ENCODE measurements at regions not wholly inside any gene's neighbourhood (a gene's known extent, or its start where the extent isn't known, plus 50 kb on each side); places are given as distances from the start of the nearest gene placed in this dataset.

- no peak for TF ChIP-seq POLR2A (IDR thresholded peaks at IDR 0.05; ENCODE audit: low read depth, low read length)
- TF ChIP-seq POLR2AphosphoS5 (IDR thresholded peaks at IDR 0.05; ENCODE audit: low read depth, low read length) = no peak
- no peak for TF ChIP-seq PAX5 (IDR thresholded peaks at IDR 0.05; ENCODE audit: insufficient read depth, low read length, severe bottlenecking)
- TF ChIP-seq POU2F2 (IDR thresholded peaks at IDR 0.05; ENCODE audit: low read depth, low read length) = no peak
- TF ChIP-seq SPI1 (IDR thresholded peaks at IDR 0.05; ENCODE audit: low read depth, low read length) = no peak
- no peak for TF ChIP-seq TAF1 (IDR thresholded peaks at IDR 0.05; ENCODE audit: low read depth, low read length)
- FAIRE-seq = no peak
Observed at GRCh38 chr2:126304154-126304553, 351.8 kb upstream of the GYPC start.

GRCh38 chr2:126306539-126306938 is 349.4 kb upstream of the GYPC start:
- TF ChIP-seq POLR2A (IDR thresholded peaks at IDR 0.05; ENCODE audit: low read depth, low read length) = no peak
- no peak for TF ChIP-seq SPI1 (IDR thresholded peaks at IDR 0.05; ENCODE audit: low read depth, low read length)
- TF ChIP-seq TAF1 (IDR thresholded peaks at IDR 0.05; ENCODE audit: low read depth, low read length) = no peak
- no peak for TF ChIP-seq POLR2AphosphoS5 (IDR thresholded peaks at IDR 0.05; ENCODE audit: low read depth, low read length)
- no peak for TF ChIP-seq PAX5 (IDR thresholded peaks at IDR 0.05; ENCODE audit: insufficient read depth, low read length, severe bottlenecking)
- no peak for TF ChIP-seq POU2F2 (IDR thresholded peaks at IDR 0.05; ENCODE audit: low read depth, low read length)
- no peak for FAIRE-seq
- DNase-seq (ENCODE audit: insufficient read length, low spot score) = no peak

More at GRCh38 chr2:126304154-126304553, 351.8 kb upstream of the GYPC start:
- no peak for DNase-seq (ENCODE audit: insufficient read length, low spot score)

GRCh38 chr2:126307740-126308139 is 348.2 kb upstream of the GYPC start:
- DNase-seq (ENCODE audit: insufficient read length, low spot score) (no peak), FAIRE-seq (no peak)
- TF ChIP-seq POLR2A (IDR thresholded peaks at IDR 0.05; ENCODE audit: low read depth, low read length) (no peak), POU2F2 (IDR thresholded peaks at IDR 0.05; ENCODE audit: low read depth, low read length) (no peak), TAF1 (IDR thresholded peaks at IDR 0.05; ENCODE audit: low read depth, low read length) (no peak), PAX5 (IDR thresholded peaks at IDR 0.05; ENCODE audit: insufficient read depth, low read length, severe bottlenecking) (no peak), SPI1 (IDR thresholded peaks at IDR 0.05; ENCODE audit: low read depth, low read length) (no peak), POLR2AphosphoS5 (IDR thresholded peaks at IDR 0.05; ENCODE audit: low read depth, low read length) (no peak)

GRCh38 chr2:126309185-126309584 is 346.8 kb upstream of the GYPC start:
- FAIRE-seq (no peak), DNase-seq (ENCODE audit: insufficient read length, low spot score) (no peak)
- TF ChIP-seq SPI1 (IDR thresholded peaks at IDR 0.05; ENCODE audit: low read depth, low read length) (no peak), PAX5 (IDR thresholded peaks at IDR 0.05; ENCODE audit: insufficient read depth, low read length, severe bottlenecking) (no peak), POU2F2 (IDR thresholded peaks at IDR 0.05; ENCODE audit: low read depth, low read length) (no peak), TAF1 (IDR thresholded peaks at IDR 0.05; ENCODE audit: low read depth, low read length) (no peak), POLR2AphosphoS5 (IDR thresholded peaks at IDR 0.05; ENCODE audit: low read depth, low read length) (no peak), POLR2A (IDR thresholded peaks at IDR 0.05; ENCODE audit: low read depth, low read length) (no peak)

- no peak for FAIRE-seq
- no peak for DNase-seq (ENCODE audit: insufficient read length, low spot score)
- no peak for TF ChIP-seq TAF1 (IDR thresholded peaks at IDR 0.05; ENCODE audit: low read depth, low read length)
- no peak for TF ChIP-seq SPI1 (IDR thresholded peaks at IDR 0.05; ENCODE audit: low read depth, low read length)
- TF ChIP-seq PAX5 (IDR thresholded peaks at IDR 0.05; ENCODE audit: insufficient read depth, low read length, severe bottlenecking) = no peak
- TF ChIP-seq POU2F2 (IDR thresholded peaks at IDR 0.05; ENCODE audit: low read depth, low read length) = no peak
- TF ChIP-seq POLR2AphosphoS5 (IDR thresholded peaks at IDR 0.05; ENCODE audit: low read depth, low read length) = no peak
- no peak for TF ChIP-seq POLR2A (IDR thresholded peaks at IDR 0.05; ENCODE audit: low read depth, low read length)
Observed at GRCh38 chr2:126312579-126312978, 343.4 kb upstream of the GYPC start.

- DNase-seq (ENCODE audit: insufficient read length, low spot score) (no peak), FAIRE-seq (no peak)
- TF ChIP-seq POLR2A (IDR thresholded peaks at IDR 0.05; ENCODE audit: low read depth, low read length) (no peak), PAX5 (IDR thresholded peaks at IDR 0.05; ENCODE audit: insufficient read depth, low read length, severe bottlenecking) (no peak), POLR2AphosphoS5 (IDR thresholded peaks at IDR 0.05; ENCODE audit: low read depth, low read length) (no peak), POU2F2 (IDR thresholded peaks at IDR 0.05; ENCODE audit: low read depth, low read length) (no peak), TAF1 (IDR thresholded peaks at IDR 0.05; ENCODE audit: low read depth, low read length) (no peak)
Observed at GRCh38 chr2:126315828-126316227, 340.1 kb upstream of the GYPC start.

- no peak for DNase-seq (ENCODE audit: insufficient read length, low spot score)
- TF ChIP-seq PAX5 (IDR thresholded peaks at IDR 0.05; ENCODE audit: insufficient read depth, low read length, severe bottlenecking) = no peak
- FAIRE-seq = no peak
Observed at GRCh38 chr2:126317790-126318431, 338.0 kb upstream of the GYPC start.

GRCh38 chr2:126322342-126322741 is 333.6 kb upstream of the GYPC start:
- FAIRE-seq (no peak), DNase-seq (ENCODE audit: insufficient read length, low spot score) (no peak)
- TF ChIP-seq POLR2AphosphoS5 (IDR thresholded peaks at IDR 0.05; ENCODE audit: low read depth, low read length) = no peak
- TF ChIP-seq TAF1 (IDR thresholded peaks at IDR 0.05; ENCODE audit: low read depth, low read length) = no peak
- no peak for TF ChIP-seq SPI1 (IDR thresholded peaks at IDR 0.05; ENCODE audit: low read depth, low read length)
- no peak for TF ChIP-seq PAX5 (IDR thresholded peaks at IDR 0.05; ENCODE audit: insufficient read depth, low read length, severe bottlenecking)
- no peak for TF ChIP-seq POLR2A (IDR thresholded peaks at IDR 0.05; ENCODE audit: low read depth, low read length)
- no peak for TF ChIP-seq POU2F2 (IDR thresholded peaks at IDR 0.05; ENCODE audit: low read depth, low read length)

- no peak for DNase-seq (ENCODE audit: insufficient read length, low spot score)
- FAIRE-seq = no peak
- TF ChIP-seq PAX5 (IDR thresholded peaks at IDR 0.05; ENCODE audit: insufficient read depth, low read length, severe bottlenecking) = no peak
- TF ChIP-seq POU2F2 (IDR thresholded peaks at IDR 0.05; ENCODE audit: low read depth, low read length) = no peak
- no peak for TF ChIP-seq POLR2A (IDR thresholded peaks at IDR 0.05; ENCODE audit: low read depth, low read length)
- no peak for TF ChIP-seq SPI1 (IDR thresholded peaks at IDR 0.05; ENCODE audit: low read depth, low read length)
- TF ChIP-seq POLR2AphosphoS5 (IDR thresholded peaks at IDR 0.05; ENCODE audit: low read depth, low read length) = no peak
- no peak for TF ChIP-seq TAF1 (IDR thresholded peaks at IDR 0.05; ENCODE audit: low read depth, low read length)
Observed at GRCh38 chr2:126325202-126325601, 330.8 kb upstream of the GYPC start.

GRCh38 chr2:126329173-126329572 is 326.8 kb upstream of the GYPC start:
- DNase-seq (ENCODE audit: insufficient read length, low spot score) (no peak), FAIRE-seq (no peak)
- TF ChIP-seq POLR2A (IDR thresholded peaks at IDR 0.05; ENCODE audit: low read depth, low read length) = no peak
- no peak for TF ChIP-seq SPI1 (IDR thresholded peaks at IDR 0.05; ENCODE audit: low read depth, low read length)
- TF ChIP-seq TAF1 (IDR thresholded peaks at IDR 0.05; ENCODE audit: low read depth, low read length) = no peak
- no peak for TF ChIP-seq POU2F2 (IDR thresholded peaks at IDR 0.05; ENCODE audit: low read depth, low read length)
